Astrocyte (in vitro differentiated cells and primary cell): ENCODE measurements at regions not wholly inside any gene's neighbourhood (a gene's known extent, or its start where the extent isn't known, plus 50 kb on each side); places are given as distances from the start of the nearest gene placed in this dataset.

Source experiments
- DNase-seq: peaks from one replicate; pipeline ENCODE4 v3.0.0-alpha.2; 2010; ENCODE audit warnings: low read depth
- FAIRE-seq: peaks from 2 replicates; lab custom pipeline; 2011; peaks lifted over from hg19 to GRCh38; lab: Jason Lieb, UNC
- H2AFZ ChIP-seq: 2 replicates; pipeline ENCODE4 v1.6.0; 2012; ENCODE audit warnings: low read depth, low read length, inconsistent platforms
- H3K27ac ChIP-seq: 2 replicates; pipeline ENCODE4 v1.5.1; 2011; ENCODE audit warnings: low read depth, low read length, inconsistent platforms
- H3K27me3 ChIP-seq: 2 replicates; pipeline ENCODE4 v1.6.0; 2011; ENCODE audit warnings: low read length, inconsistent platforms; ENCODE audit not compliant: insufficient read depth
- H3K36me3 ChIP-seq: 2 replicates; pipeline ENCODE4 v1.5.1; 2011; ENCODE audit warnings: low read length, inconsistent platforms; ENCODE audit not compliant: insufficient read depth
- H3K4me1 ChIP-seq: 2 replicates; pipeline ENCODE4 v1.5.1; 2011; ENCODE audit warnings: low read length, inconsistent platforms; ENCODE audit not compliant: insufficient read depth
- H3K4me2 ChIP-seq: 2 replicates; pipeline ENCODE4 v1.6.0; 2012; ENCODE audit warnings: low read length, inconsistent platforms
- H3K4me3 ChIP-seq: 2 replicates; pipeline ENCODE4 v1.5.1; 2011; ENCODE audit warnings: low read depth, mild to moderate bottlenecking, low read length, inconsistent platforms; ENCODE audit not compliant: insufficient read depth
- H3K79me2 ChIP-seq: 2 replicates; pipeline ENCODE4 v1.6.0; 2012; ENCODE audit warnings: mild to moderate bottlenecking, low read length, inconsistent platforms; ENCODE audit not compliant: insufficient read depth
- H3K9ac ChIP-seq: 2 replicates; pipeline ENCODE4 v1.6.0; 2012; ENCODE audit warnings: mild to moderate bottlenecking, low read length, inconsistent platforms
- H3K9me3 ChIP-seq: 2 replicates; pipeline ENCODE4 v1.5.1; 2012; ENCODE audit warnings: low read depth, mild to moderate bottlenecking, low read length, inconsistent platforms; ENCODE audit not compliant: insufficient read depth
- H4K20me1 ChIP-seq: 2 replicates; pipeline ENCODE4 v1.6.0; 2012; ENCODE audit warnings: low read length, inconsistent platforms; ENCODE audit not compliant: insufficient read depth
- H3K27ac Mint-ChIP-seq: one replicate; pipeline ENCODE4 v1.8.0; 2021; ENCODE audit warnings: mild to moderate bottlenecking, mixed read lengths; ENCODE audit not compliant: unreplicated experiment
- H3K27me3 Mint-ChIP-seq: one replicate; pipeline ENCODE4 v1.8.0; 2021; ENCODE audit warnings: low read depth, mixed read lengths; ENCODE audit not compliant: unreplicated experiment
- H3K36me3 Mint-ChIP-seq: one replicate; pipeline ENCODE4 v1.8.0; 2021; ENCODE audit warnings: low read depth, mixed read lengths; ENCODE audit not compliant: unreplicated experiment
- H3K4me1 Mint-ChIP-seq: one replicate; pipeline ENCODE4 v1.8.0; 2021; ENCODE audit warnings: low read depth, mixed read lengths; ENCODE audit not compliant: unreplicated experiment
- H3K4me3 Mint-ChIP-seq: one replicate; pipeline ENCODE4 v1.8.0; 2021; ENCODE audit warnings: mild to moderate bottlenecking, moderate library complexity, mixed read lengths; ENCODE audit not compliant: unreplicated experiment
- H3K9me3 Mint-ChIP-seq: one replicate; pipeline ENCODE4 v1.8.0; 2021; ENCODE audit warnings: mild to moderate bottlenecking, mixed read lengths; ENCODE audit not compliant: unreplicated experiment
- EZH2 ChIP-seq: IDR thresholded peaks from 2 replicates; pipeline ENCODE4 v1.6.1; 2012; ENCODE audit warnings: mild to moderate bottlenecking, low read length, inconsistent platforms; ENCODE audit not compliant: insufficient read depth
- TF ChIP-seq, protein P1 (sequence below): IDR thresholded peaks from 2 replicates; pipeline ENCODE4 v1.5.1; 2011; ENCODE audit warnings: low read depth, mild to moderate bottlenecking, inconsistent platforms, low read length, moderate library complexity; ENCODE audit not compliant: insufficient read depth

DNA sequence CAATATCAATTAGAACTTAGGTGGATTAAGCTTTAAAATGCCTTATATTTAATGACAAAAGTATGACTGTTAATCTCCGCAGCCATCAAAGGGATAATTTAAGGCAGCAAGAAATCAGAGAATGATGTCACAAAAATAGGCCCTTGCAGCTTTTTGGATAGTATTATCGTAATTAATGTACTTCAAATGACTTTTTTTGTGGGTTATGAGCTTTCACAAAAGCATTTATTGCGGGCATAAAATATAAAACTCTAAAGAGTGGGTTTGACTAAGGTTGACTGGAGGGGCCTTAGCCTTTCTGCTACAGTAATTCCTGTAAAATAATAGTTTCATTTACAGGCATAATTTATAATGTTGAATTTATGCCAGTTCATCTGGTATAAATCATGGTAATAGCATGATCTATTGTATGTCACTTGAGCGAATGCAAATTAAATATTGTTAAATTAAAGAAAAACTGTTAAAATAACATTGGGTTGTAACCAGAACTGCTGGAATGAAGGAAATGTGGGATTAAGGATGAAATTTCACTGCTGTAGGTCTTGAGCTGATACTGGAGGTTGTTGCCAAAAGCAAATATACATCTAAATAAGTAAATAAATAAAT is 78.5 kb upstream of the ZFP64 start:
- no peak overlapping the region for H3K4me3 Mint-ChIP-seq
- no peak for FAIRE-seq

DNA sequence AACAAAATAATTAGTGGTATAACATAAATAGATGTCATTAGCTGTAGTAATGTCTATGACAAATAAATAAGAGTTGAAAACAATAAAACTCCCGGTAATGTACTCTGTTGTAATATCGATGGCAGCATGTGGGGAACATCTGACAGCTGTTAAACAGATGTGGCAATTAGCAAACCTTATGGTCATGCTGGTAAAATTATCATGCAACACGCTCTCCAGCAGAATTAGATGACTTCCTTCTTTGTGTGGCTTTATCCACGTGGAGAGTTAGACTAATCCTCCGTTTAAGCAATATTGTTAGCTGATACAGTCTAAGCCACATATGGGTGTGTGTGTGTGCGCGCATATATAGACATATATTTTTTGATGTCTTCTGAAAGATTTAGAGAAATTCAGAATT is 77.7 kb upstream of the ZFP64 start:
- Histone ChIP-seq H3K27me3 (no peaks in the 10 kb centered on the region), H3K79me2 (no peaks in the 10 kb centered on the region), H3K27ac (no peak overlapping the region), H3K9me3 (no peaks in the 10 kb centered on the region), H4K20me1 (no peaks in the 10 kb centered on the region), H3K4me2 (no peak overlapping the region), H3K4me3 (no peak overlapping the region), H3K9ac (no peak overlapping the region), H2AFZ (no peak overlapping the region), H3K36me3 (no peaks in the 10 kb centered on the region), H3K4me1 (no peaks in the 10 kb centered on the region)
- no peak overlapping the region for H3K27ac Mint-ChIP-seq
- H3K4me1 Mint-ChIP-seq = peaks cover 3% of the 10 kb centered on the region
- peaks cover 3% of the 10 kb centered on the region for H3K27me3 Mint-ChIP-seq
- FAIRE-seq = no peak
- no peaks in the 10 kb centered on the region for H3K36me3 Mint-ChIP-seq
- no peaks in the 10 kb centered on the region for H3K9me3 Mint-ChIP-seq
- no peak for TF ChIP-seq EZH2
- TF ChIP-seq, protein P1, sequence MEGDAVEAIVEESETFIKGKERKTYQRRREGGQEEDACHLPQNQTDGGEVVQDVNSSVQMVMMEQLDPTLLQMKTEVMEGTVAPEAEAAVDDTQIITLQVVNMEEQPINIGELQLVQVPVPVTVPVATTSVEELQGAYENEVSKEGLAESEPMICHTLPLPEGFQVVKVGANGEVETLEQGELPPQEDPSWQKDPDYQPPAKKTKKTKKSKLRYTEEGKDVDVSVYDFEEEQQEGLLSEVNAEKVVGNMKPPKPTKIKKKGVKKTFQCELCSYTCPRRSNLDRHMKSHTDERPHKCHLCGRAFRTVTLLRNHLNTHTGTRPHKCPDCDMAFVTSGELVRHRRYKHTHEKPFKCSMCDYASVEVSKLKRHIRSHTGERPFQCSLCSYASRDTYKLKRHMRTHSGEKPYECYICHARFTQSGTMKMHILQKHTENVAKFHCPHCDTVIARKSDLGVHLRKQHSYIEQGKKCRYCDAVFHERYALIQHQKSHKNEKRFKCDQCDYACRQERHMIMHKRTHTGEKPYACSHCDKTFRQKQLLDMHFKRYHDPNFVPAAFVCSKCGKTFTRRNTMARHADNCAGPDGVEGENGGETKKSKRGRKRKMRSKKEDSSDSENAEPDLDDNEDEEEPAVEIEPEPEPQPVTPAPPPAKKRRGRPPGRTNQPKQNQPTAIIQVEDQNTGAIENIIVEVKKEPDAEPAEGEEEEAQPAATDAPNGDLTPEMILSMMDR = no peak
- no peak for DNase-seq
- H3K4me3 Mint-ChIP-seq = no peak overlapping the region

More for the DNA sequence above, 78.5 kb upstream of the ZFP64 start:
- Mint-ChIP-seq H3K9me3 (no peaks in the 10 kb centered on the region), H3K27me3 (peaks cover 3% of the 10 kb centered on the region), H3K36me3 (no peaks in the 10 kb centered on the region), H3K4me1 (peaks cover 3% of the 10 kb centered on the region), H3K27ac (no peak overlapping the region)
- no peaks in the 10 kb centered on the region for H3K36me3 ChIP-seq
- no peaks in the 10 kb centered on the region for H3K9me3 ChIP-seq
- no peaks in the 10 kb centered on the region for H4K20me1 ChIP-seq
- H3K27me3 ChIP-seq = no peaks in the 10 kb centered on the region
- no peak overlapping the region for H3K27ac ChIP-seq
- no peak overlapping the region for H3K4me3 ChIP-seq
- TF ChIP-seq EZH2 = no peak
- TF ChIP-seq, protein P1 = no peak
- H3K4me1 ChIP-seq = no peaks in the 10 kb centered on the region
- H3K4me2 ChIP-seq = no peak overlapping the region
- H2AFZ ChIP-seq = no peak overlapping the region
- no peak for DNase-seq
- no peaks in the 10 kb centered on the region for H3K79me2 ChIP-seq
- no peak overlapping the region for H3K9ac ChIP-seq

DNA sequence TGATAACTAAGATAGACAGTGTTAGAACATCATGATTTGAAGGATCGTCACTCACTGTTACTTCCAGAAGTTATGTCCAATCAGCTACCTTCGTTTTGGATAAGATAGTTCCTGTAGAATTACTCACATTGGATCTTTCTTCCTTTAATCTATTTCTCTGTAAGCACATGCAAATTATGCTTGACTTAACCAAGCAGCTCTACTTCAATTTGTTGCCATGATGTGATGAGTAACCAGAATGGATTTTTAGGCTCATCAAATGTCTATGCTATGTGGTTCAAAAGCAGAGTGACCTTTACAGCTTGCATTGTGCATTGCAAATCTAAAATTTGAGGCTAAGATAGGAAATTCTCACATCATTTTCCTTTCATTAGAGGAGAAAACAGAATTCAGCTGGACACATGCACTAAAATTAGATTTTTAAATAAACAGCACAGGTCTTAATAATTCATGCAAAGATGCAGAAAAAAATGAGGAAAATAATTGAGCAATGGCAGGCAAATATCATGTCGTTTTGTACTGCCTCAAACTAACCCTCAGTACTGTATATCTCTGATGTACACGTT is 76.7 kb upstream of the ZFP64 start:
- Histone ChIP-seq H3K79me2 (no peaks in the 10 kb centered on the region), H3K27ac (no peak overlapping the region), H4K20me1 (no peaks in the 10 kb centered on the region), H3K9me3 (no peaks in the 10 kb centered on the region), H3K4me1 (no peaks in the 10 kb centered on the region), H3K4me2 (no peak overlapping the region), H2AFZ (no peak overlapping the region), H3K27me3 (no peaks in the 10 kb centered on the region), H3K4me3 (no peak overlapping the region), H3K9ac (no peak overlapping the region), H3K36me3 (no peaks in the 10 kb centered on the region)
- H3K9me3 Mint-ChIP-seq = no peaks in the 10 kb centered on the region
- H3K36me3 Mint-ChIP-seq = no peaks in the 10 kb centered on the region
- H3K4me1 Mint-ChIP-seq = peaks cover 3% of the 10 kb centered on the region
- TF ChIP-seq EZH2 = no peak
- TF ChIP-seq, protein P1 = no peak
- H3K27ac Mint-ChIP-seq = no peak overlapping the region
- peaks cover 3% of the 10 kb centered on the region for H3K27me3 Mint-ChIP-seq
- H3K4me3 Mint-ChIP-seq = no peak overlapping the region
- peak; percentile 66 for DNase-seq
- peak; percentile 64 for FAIRE-seq
